ENCODE measurements at regions not wholly inside any gene's neighbourhood (a gene's known extent, or its start where the extent isn't known, plus 50 kb on each side); places are given as distances from the start of the nearest gene placed in this dataset.
"Not testable (repeated sequence)": the region's sequence is repeated elsewhere in the genome, so short reads cannot be mapped to it uniquely, and the experiment has no call there.

DNA sequence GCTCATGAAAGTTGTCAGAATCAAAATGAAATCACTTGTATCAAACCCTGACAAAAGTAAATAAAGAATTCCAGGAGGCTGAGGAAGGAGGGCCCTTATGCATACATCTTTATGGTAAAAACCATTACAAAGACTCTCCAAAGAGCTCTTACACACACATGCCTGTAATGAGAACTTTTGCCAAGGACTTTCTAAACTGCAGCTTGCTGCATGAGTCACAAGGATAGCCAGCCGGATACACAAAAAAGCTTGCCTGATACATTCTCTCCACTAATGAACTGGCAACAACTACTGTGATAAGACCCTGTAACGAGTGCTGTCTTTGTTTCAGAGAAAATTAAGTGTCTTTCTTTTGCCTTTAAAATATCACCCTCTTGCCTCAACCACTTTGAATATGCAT is 618.1 kb downstream of the PPP4R3C start:
- TF ChIP-seq, protein P1, sequence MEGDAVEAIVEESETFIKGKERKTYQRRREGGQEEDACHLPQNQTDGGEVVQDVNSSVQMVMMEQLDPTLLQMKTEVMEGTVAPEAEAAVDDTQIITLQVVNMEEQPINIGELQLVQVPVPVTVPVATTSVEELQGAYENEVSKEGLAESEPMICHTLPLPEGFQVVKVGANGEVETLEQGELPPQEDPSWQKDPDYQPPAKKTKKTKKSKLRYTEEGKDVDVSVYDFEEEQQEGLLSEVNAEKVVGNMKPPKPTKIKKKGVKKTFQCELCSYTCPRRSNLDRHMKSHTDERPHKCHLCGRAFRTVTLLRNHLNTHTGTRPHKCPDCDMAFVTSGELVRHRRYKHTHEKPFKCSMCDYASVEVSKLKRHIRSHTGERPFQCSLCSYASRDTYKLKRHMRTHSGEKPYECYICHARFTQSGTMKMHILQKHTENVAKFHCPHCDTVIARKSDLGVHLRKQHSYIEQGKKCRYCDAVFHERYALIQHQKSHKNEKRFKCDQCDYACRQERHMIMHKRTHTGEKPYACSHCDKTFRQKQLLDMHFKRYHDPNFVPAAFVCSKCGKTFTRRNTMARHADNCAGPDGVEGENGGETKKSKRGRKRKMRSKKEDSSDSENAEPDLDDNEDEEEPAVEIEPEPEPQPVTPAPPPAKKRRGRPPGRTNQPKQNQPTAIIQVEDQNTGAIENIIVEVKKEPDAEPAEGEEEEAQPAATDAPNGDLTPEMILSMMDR (conservative IDR thresholded peaks at IDR 0.05; ENCODE audit: low read length), result no peak
- no peak overlapping the region for H3K4me3 ChIP-seq (ENCODE audit: low read length)
- DNase-seq (ENCODE audit: low read depth), result peak; percentile 0

DNA sequence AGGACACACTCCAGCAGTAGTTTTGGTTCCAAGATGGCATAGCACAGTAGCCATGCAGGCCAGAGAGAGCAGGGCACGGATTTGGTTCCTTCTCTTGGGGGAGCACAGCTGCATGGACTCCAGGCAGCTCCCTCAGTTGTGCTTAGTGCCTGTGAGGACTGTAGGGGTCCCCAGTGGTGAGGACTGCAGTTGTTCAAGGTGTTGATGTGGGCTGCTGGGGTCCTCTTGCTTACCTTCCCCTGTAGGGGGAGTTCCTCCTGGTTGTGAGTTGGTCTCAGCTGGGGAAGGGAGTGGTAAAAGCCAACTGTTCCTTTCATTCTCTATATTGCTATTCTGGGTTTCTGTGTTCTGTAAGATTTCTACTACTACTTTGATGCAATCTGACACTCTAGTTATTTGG is 606.5 kb downstream of the MAGEB5 start:
- TF ChIP-seq, protein P1 (conservative IDR thresholded peaks at IDR 0.05; ENCODE audit: low read length), result no peak
- H3K4me3 ChIP-seq (ENCODE audit: low read length), result no peak overlapping the region
- no peak for DNase-seq (ENCODE audit: low read depth)

DNA sequence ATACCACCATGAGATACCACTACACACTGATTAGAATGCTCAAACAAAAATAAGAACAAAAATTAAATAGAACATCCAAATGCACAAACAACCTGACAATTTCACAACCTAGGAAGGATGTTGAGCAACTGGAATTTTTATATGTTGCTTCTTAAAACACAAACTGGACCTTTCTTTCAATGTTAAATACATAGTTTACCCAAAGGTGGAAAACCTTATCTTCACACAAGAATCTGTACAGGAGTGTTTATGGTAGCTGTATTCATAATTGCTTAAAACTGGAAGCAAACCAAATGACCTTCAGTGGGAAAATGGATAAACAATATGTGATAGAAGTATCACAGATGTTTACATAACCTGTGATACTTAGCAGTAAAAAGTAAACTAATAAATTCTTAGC is 573.8 kb downstream of the MAGEB5 start:
- TF ChIP-seq, protein P1 (conservative IDR thresholded peaks at IDR 0.05; ENCODE audit: low read length), result no peak
- no peak for DNase-seq (ENCODE audit: low read depth)
- H3K4me3 ChIP-seq (ENCODE audit: low read length), result no peak overlapping the region

DNA sequence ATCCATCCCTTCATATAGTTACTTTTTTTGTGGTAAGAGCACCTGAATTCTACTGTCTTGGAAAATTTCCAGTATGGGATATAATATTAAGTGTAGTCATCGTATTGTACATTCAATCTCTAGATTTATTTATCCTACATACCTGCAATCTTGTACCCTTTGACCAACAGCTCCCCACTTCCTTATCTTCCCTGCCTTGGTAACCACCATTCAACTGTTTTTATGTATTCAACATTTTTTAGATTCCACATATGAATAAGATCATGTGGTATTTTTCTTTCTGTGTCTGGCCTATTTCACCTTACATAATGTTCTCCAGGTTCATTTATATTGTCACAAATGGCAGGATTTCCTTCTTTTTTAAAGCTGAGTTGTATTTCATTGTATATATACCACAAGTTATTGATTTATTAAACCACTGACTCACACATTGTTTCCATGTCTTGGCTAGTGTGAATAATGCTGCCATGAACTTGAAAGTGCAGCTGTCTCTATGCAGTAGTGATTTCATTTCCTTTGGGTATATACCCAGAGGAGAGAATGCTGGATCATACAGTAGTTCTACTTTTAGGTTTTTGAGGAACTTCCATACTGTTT is 572.5 kb downstream of the MAGEB5 start:
- no peak overlapping the region for H3K4me3 ChIP-seq (ENCODE audit: low read length)
- no peak for DNase-seq (ENCODE audit: low read depth)
- TF ChIP-seq, protein P1 (conservative IDR thresholded peaks at IDR 0.05; ENCODE audit: low read length), result no peak

DNA sequence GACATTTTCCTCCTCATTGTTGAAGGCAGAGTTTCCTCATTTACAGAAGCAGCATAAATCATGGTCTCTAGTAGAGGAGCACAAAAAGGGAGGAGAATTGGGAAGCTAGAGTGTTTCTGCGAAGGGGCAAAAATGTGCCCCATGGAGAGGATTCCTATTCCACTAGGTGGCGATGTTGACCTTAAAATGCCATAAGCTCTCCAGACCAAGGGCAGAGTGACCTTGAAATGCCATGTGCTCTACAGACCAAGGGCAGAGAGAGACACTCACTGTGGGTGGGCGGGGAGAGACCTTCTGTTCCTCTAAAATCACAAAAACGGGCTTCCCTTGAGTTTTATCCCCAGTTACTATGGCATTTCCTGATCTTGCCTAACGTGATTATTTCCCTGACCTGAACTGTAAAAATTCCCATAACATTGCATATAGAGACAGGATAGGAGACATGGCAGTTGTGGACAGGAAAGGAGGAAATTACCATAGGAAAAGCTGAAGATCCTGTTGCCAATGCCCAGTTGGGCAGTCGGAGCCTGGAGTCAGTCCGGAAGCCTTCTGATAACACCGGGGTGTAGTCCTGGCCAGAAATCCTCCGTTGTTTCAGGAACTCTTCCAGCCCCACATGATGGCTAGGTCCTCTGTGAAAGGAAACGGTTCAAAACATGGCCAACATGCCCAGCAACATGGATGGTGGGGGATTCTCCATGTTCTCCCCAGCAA is 567.7 kb downstream of the MAGEB5 start:
- H3K4me3 ChIP-seq (ENCODE audit: low read length), result no peak overlapping the region
- DNase-seq (ENCODE audit: low read depth), result peak; percentile 0
- TF ChIP-seq, protein P1 (conservative IDR thresholded peaks at IDR 0.05; ENCODE audit: low read length), result peak; percentile 27; the same call in 1 of the 2 replicates

DNA sequence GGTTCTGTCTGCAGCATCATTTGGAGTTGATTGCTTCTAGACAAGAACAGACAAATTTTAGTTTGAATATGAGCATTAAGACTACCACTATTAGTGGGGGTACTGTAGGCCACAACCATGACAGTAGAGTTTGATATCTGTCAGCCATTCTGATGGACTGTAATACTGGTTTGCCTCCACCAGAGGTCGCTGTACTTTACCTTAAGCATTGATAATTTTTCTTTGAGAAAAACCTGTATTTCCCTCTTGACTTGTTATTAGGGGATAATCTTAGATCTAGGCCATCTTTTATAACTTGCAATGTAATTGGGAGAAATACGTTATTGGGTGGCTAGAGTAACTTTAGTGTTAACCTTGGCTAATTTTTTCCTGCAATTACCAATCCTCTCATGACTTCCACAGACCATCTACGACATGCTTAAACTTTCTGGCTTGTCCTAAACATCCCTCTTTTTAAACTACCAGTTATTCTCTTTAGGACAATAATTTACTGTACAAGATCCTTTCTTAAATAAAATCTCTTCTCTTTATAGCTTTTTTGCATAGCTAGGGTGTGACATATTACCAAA is 562.4 kb downstream of the MAGEB5 start:
- no peak for DNase-seq (ENCODE audit: low read depth)
- TF ChIP-seq, protein P1 (conservative IDR thresholded peaks at IDR 0.05; ENCODE audit: low read length), result no peak
- no peak overlapping the region for H3K4me3 ChIP-seq (ENCODE audit: low read length)

DNA sequence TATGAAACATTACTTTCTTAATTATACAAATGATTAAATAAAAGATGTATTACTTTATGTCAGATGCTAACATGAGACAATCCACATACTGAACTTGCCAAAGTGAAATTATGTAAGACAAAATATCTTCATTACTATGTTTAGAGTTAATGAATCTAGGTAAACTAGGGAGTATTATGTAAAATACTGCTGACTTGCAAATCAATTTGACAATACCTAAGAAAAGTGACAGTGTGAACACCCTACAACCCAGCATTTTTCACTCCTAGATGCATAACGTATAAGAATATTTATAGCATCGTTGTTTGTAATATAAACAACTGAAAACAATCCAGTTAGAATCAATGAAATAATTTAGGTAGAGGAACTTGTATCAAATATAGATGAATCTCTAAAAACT is 546.3 kb downstream of the MAGEB5 start:
- TF ChIP-seq, protein P1 (conservative IDR thresholded peaks at IDR 0.05; ENCODE audit: low read length), result no peak
- no peak for DNase-seq (ENCODE audit: low read depth)
- H3K4me3 ChIP-seq (ENCODE audit: low read length), result no peak overlapping the region

DNA sequence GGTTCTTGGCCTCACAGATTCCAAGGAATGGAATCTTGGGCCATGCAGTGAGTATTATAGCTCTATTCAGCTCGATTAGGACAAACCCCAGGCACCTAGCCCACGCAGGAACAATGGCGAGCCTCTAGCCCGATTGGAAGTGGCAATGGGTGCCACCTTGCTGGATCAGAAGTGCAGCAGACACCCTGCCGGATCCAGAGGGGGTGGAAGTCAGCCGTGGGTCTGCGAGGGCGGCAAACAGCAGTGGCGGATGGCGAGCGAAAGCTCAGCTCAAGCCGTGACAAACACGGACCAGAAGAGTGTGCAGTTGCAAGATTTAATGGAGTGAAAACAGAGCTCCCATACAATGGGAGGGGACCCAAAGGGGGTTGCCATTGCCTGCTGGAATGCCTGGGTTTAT is 539.8 kb downstream of the MAGEB5 start:
- DNase-seq (ENCODE audit: low read depth); H3K4me3 ChIP-seq (ENCODE audit: low read length): not testable (repeated sequence)
